Right ventricle myocardium superior (tissue), 1 donor: ENCODE measurements at regions not wholly inside any gene's neighbourhood (a gene's known extent, or its start where the extent isn't known, plus 50 kb on each side); places are given as distances from the start of the nearest gene placed in this dataset.

Experiments
- ATAC-seq: fragments of 200-7000 bp; cut with Tn5 transposase; one replicate; pipeline ENCODE4 v1.9.1; 2020; ENCODE audit warnings: mild to moderate bottlenecking; ENCODE audit not compliant: poor library complexity
- DNase-seq: peaks from one replicate; pipeline ENCODE4 v3.0.0-alpha.2; 2020
- intact Hi-C: fragments of 100-400 bp; cut with DNase I; formaldehyde crosslinking; loops from one replicate; pipeline ENCODE4 v1.11.2; 2022
- donor health status: DM: no; HTN: yes; CAD: no; lungs with severe emphysema.

DNA sequence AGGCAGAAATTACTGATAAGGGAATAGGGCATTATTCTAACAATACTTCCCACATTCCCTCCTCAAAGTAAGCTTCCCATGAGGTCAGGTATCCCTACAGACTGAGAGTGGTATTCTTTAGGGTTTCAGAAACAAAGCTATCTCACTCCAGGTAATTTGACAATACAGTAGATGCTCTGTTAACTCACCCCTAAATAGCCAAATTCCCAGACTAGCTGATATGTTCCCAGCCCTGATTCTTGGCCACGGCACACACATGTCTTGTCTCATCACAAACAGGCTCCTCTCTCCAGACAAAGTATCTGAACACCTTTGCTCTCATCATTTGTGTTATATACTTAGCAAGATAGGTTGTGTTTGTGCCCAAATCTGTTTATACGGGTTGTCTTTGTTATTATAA is 139.9 kb downstream of the ZNF608 start:
- intact Hi-C loops: no loop called here
- ATAC-seq: no peak
- no peak for DNase-seq

DNA sequence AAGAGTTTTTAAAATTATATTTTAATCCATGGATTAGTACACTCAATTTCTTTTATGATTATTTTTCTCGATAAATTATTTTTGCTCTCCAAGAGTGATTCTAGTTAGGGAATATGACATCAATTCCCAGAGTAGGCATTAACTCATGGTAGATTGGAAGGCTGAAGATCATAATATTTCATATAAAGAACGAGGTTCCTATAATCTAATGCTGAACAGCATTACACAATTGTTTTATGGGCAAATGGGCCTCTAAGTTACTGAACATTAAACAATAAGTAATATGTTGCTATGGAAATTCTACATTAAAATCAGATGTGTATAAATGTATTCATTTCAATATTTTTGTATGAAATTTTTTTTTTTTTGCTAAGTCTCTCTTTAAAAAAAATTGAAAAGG is 140.3 kb downstream of the ZNF608 start:
- ATAC-seq (no peak), DNase-seq (no peak)
- intact Hi-C loops: no loop called here

DNA sequence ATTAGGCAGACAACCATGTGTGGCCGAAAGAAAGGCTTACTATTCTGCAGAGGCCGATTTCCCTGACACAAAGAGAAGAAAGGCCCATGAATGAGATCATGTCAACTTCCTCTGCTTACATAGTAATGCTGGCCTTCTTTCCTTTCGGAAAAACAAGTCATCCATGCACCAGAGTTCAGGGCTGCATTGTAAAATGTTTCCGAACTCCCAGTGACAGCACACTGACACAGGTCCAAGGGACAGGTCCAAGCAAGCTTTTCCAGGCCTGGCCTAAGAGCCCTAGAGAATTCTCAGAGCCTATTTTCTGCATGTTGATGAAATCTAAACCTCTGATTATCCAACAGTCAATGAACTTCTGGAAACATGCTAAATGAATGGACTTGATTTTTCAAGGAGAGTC is 140.9 kb downstream of the ZNF608 start:
- DNase-seq: peak; percentile 51
- intact Hi-C loops: no loop called here
- peak; percentile 96 for ATAC-seq

DNA sequence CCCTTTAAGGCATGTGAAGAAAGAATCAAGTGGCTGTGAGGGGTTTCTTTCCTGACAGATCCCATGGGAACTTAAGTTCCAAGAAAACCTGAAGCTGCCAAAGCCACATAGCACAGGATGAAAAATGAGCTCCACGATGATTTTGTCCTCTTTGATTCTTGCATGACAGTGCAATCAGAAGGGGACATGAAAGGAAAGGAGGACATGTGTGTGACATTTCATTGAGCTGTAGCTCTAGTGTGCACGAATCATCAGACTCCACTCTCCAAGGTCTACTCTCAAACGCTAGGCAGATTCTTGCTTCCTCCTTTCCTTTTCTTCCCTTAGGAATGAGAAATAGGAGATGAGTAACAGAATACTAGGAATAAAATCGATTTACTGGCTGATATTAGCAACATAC is 142.0 kb downstream of the ZNF608 start:
- intact Hi-C loops: no loop called here
- ATAC-seq: no peak
- no peak for DNase-seq

DNA sequence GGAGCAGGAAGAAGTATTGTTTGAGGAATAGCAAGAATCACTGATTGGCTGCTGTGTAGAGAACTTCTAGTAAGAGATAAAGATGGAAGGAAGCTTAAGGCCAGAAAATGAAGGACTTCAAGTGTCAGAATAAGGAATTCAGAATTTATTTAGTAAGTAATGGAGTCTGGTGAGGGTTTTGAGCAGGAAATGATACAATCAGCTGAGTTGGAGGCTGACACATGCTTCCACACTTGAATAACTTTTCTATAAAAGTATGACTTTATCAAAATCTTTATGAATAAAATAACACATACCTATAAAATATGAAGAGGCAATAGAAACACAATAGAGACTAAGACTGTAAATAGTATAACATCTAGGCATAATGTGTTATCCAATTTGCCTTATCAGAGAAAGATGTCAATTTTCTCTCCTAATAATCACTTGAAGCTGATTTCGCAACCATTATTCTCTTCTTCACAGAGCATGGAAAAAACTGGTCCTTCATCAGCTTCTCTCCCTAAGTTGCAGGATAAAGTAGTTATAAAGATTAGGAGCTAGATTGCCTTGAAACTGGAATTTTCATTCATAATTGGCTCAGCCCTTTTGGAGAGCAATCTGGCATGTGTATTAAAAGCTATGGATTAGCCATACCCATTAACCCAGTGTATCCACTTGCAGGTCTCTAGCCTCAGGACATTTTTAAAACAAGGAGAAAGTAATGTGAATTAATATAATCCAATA is 143.4 kb downstream of the ZNF608 start:
- intact Hi-C loops: no loop called here

DNA sequence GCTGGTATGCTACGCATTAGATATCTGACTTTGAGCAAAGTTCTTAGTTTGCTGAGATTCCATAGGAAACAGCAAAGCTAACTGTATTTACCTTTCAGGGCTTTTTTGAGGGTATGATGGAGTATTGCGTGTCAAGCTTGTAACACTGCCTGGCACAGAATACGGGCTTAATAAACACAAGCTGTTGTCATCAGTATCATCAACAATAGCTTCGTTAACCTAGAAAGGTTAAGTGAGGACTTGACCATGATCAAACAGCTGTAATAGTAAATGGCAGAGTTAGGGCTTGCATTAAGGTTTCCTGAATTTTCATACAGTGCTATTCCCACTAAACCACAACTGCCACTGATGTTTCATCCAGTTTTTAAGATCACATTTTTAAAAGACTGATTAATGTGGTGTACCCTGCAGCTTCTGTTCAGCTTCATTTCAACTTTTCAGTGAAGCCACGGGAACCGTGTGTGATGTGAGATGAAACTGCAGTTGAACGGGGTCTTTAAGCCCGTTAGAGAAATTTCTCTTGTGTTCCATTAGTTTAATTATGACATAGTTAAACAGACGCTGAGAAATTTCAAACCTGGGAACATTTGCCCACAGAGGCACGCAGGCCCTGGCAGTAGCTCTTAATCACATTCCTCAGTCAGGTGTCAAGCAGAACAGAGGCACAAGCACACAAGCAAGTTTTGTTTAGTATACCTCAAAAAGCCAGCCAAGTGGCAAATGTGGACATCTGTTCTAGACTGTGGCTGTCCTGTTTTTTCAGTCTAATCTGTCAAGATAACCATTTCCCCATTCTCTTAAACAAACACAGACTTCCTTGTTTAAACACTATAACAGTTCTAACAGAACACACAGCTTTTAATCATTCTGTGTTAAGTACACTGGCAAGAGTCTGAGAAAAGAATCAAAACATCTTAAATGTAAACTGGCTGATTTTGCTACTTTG is 147.1 kb downstream of the ZNF608 start:
- DNase-seq: peak; percentile 42

More for the DNA sequence above, 143.4 kb downstream of the ZNF608 start:
- DNase-seq (no peak), ATAC-seq (no peak)

DNA sequence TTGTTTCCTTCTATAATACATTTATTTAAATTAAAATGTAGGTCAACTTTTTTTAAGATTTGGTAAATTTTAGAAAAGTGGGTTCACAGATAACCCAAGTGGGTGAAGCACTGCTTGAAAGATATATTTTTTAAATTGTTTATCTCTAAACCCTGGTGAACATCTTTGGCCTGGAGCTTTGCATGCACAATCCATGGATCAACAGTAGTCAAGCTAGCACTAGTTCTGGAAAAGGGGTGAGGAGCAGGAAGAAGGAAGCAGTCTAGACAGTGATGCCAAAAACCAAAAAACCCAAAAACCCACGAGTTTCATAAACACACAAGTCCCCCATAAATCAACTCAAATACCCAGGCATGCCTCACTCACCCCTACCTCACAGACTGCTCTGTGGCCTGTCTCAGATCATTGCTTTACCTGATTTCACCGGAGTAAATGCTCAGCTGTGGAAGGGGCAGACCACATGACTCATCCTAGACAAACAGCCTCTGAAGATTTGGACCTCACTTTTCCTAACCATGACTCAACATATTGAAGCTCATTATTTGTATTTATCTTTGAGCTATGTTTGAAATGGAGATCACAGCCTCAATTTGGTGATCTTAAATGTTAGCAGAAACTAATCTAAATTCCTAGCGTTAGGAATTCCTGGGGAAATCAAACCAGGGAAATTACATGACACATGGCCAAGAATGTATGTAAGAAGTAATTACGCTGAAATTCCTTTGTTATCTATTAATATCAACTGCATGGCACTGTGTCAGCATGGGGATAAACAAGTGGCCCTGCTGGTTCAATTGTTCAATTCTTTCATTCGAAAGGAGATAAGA is 149.6 kb downstream of the ZNF608 start:
- ATAC-seq (no peak), DNase-seq (no peak)
- intact Hi-C loops: no loop called here

More for the DNA sequence above, 147.1 kb downstream of the ZNF608 start:
- ATAC-seq: peak; percentile 88
- intact Hi-C loops: no loop called here

DNA sequence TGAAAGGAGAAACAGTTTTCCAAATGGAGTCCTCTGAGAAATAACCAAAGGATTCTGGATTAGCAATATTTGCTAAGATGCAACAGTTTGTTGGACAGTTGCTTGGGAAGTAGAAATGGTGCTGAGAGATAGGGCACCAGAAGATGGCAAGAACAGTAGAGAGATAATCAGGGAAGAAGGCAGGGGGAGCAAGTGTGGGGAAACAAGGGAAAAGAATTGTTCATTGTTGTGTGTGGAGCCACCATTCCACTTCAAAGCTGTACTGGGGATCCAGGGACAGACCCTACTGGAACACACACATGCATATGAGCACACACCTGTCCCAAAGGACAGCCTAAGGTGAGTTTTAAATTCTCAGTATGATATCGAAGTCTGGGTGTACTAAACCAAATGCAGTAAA is 152.5 kb downstream of the ZNF608 start:
- intact Hi-C loops: no loop called here
- ATAC-seq (no peak), DNase-seq (no peak)

DNA sequence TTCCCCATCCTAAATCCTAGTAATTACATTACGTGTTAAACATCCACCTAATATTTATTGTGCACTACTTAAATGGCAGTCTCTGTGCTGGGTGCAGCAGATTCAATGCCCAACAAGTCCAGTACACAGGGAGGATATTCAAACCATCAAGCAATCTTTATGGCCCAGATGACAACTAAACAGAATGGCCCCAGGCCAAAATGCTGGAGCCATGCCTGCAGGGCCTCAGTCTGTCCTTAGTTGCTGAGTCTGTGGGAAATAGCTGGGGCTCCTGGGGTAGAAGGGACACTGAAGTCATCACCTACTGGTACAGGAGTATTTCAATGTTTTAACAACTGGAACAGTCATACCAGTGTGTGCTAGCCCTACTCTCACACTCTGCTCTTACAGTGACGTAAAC is 153.5 kb downstream of the ZNF608 start:
- no peak for ATAC-seq
- intact Hi-C loops: no loop called here
- no peak for DNase-seq

DNA sequence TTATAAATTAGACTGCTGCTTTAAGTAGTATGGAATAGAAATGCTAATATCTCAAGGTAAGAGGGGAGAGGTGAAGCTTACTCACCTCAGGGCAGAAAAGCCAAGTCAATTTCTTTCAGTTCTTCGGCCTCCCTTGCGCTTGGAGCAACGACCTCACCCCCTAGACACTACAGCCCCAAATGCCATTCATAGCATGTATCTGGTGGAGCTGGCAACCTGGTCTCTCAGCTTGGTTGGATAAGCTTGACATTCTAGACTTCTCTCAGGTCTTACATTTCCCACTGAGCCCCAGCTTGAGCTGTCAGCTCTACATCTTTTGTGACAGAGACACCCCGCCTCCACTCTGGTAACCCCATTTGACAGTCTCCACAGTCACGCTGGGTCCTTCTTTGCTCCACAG is 154.9 kb downstream of the ZNF608 start:
- DNase-seq (no peak), ATAC-seq (no peak)
- intact Hi-C loops: no loop called here

DNA sequence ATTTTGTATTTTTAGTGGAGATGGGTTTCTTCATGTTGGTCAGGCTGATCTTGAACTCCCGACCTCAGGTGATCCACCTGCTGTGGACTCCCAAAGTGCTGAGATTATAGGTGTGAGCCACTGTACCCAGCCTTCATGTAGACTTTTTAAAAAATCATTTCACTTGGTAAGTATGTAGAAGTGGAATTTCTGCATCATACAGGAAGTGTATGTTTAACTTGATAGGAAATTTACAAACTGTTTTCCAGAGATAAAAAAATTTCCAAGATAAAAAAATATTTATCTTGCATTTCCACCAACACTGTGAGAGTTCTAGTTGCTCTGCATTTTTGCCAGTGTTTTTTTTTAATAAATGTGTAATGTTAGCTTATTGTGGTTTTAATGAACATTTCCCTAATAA is 155.8 kb downstream of the ZNF608 start:
- ATAC-seq (no peak), DNase-seq (no peak)
- intact Hi-C loops: no loop called here

DNA sequence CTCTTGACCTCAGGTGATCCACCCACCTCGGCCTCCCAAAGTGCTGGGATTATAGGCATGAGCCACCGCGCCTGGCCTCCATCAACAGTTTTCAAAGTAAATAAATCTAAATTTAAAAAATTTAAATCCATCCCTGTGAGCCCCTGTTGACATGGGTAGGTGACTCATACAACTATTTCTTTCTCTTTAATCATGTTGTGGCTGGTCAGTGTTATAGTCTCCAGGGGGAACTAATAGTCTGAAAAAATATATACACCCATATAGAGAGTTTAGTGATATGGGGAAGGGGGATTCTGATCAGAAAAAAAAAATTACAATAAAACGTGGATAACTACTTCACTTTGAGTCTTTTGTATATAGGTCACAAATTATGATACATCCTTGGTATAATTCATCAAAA is 159.2 kb downstream of the ZNF608 start:
- DNase-seq (no peak), ATAC-seq (no peak)
- intact Hi-C loops: no loop called here

DNA sequence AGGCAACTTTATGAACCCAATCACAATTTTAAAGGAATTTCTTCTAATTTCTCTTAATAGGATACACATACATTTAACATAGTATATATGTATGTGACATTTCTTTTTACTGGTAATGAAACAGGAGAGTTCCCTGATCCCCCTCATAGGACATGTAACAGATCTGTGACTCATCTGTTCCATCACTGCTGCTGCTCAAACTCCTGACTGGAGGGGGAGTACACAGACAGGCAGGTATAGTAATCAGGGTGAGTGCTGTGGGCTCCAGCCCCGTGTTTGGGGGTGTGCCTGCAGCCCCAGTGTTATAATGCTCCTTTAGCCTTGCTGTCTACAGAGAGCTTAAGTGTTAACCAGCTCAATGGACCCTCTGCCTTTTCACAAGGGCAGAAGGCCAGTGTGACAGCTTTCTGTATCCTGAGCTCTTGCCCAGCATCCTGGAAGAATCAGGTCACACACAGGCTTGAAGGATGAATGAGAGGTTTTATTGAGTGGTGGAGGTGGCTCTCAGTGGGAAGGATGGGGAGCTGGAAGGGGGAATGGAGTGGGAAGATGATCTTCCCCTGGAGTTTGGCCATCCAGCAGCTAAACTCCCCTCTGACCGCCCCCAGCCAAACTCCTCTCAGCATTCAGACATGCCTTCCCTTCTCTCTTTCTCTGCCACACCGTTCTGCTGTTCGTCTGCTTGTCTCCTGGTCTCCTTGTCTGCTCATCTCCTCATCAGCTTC is 161.3 kb downstream of the ZNF608 start:
- ATAC-seq (no peak), DNase-seq (no peak)
- intact Hi-C loops: no loop called here

DNA sequence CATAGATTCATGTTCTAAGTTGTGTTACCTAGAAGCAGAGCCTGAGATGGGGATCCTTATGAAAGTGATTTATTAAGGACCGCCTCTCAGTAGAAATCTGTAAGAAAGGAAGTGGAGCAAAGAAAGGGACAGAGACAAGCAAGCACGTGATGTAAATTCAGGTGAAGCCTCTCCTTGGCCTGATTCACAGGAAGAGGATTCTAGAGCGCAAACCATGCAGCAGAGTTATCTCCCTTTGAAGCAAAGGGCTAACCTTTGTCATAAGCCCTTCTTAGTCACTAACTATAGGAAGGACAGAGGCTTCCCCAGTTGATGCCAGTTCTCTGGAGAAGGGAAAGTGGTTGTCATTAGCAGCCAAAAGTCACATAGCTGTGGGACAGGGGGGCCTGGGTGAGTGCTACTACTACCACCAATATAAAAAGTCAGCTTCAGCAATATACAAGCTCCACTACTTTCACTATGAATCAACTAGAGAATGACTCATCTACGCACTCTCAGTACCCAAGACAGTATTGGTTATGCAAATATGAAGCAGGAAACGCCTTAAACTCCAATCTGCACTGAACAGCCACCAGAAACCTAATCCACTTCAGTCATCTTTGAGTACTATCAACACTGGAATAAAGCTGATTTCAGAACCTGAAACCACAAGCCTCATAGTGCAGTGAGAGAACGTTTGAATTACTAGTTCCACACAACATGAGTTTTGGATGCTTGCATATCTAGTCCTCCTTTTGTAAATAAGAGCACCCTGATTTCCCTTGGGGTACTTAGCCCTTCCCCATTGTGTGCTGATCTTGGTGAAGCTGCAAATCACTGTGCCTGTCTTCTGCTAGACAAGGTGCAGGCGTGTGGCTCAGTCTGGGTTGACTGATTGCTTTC is 162.7 kb downstream of the ZNF608 start:
- DNase-seq: no peak
- intact Hi-C loops: no loop called here
- ATAC-seq: no peak

DNA sequence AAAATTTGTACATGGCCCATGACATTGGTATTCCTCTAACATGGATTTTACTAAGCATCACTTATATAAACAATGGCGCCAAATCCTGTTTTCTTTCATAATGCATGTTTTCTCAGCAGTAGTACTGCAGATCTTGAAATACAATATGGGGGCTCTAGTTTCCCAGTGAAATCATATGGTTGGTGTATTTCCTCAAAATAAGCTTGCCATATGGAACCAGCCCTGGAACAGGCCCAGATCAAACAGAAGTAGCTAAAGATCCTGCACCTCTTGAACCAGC is 163.9 kb downstream of the ZNF608 start:
- intact Hi-C loops: no loop called here
- DNase-seq (no peak), ATAC-seq (no peak)

DNA sequence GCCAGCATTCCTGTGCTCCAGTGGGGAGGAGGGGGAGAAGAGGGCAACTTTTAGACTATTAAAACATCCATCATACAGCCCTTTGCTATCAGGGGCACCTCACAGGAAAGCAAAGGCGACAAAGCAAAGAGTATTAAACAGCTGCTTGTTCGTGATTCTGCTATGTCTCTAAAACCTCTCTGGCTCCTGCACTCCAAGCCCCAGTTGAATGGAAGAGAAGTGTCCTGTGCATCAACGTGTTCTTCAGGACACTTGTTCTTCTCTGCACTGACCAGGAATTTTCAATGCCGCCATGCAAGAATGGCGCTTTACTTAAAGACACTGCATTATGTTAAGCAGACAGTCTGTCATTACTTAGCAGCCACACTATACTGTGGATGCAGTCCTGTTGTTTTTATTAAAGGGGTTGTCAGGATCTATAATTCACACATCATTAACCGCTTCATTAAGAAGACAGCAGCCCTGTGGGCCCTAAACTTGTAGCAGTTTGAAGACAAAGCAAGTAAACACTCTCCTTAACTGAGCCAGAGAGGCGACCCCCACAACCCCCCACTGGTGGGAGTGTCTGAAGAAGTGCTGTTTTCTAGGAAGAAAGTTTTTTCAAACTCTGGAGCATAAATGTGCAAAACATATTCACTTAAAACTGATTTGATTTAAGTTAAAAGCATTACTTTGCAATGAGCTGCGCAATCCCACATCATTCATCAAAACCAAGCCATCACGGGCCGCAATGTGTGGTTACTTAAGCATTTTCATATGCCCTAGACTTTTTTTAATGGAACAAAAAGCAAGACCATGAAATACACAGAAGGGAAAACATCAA is 164.5 kb downstream of the ZNF608 start:
- intact Hi-C loops: no loop called here
- DNase-seq (no peak), ATAC-seq (no peak)
